GM12878 (cell line): ENCODE measurements at regions not wholly inside any gene's neighbourhood (a gene's known extent, or its start where the extent isn't known, plus 50 kb on each side); places are given as distances from the start of the nearest gene placed in this dataset.

Source experiments
- ATAC-seq: fragments of 200-7000 bp; cut with Tn5 transposase; 3 replicates; pipeline ENCODE4 v1.9.1; 2020; ENCODE audit warnings: mild to moderate bottlenecking, moderate library complexity
- BruUV-seq: library from RNA; stranded (reverse); fragments of 400-500 nt; replicated peaks from 2 replicates; lab custom pipeline; 2021; lab: Mats Ljungman, UMichigan
- CTCF ChIA-PET: fragments of 300-600 bp; sonication (Branson Sonifier 250); formaldehyde crosslinking; extraction: SDS; loops from one replicate; lab custom pipeline; 2021; ENCODE audit warnings: inconsistent platforms; lab: Yijun Ruan, JAX
- POLR2A ChIA-PET: fragments of 350-600 bp; formaldehyde crosslinking; extraction: SDS; loops from one replicate; lab custom pipeline; 2021; ENCODE audit warnings: inconsistent platforms; lab: Charles Lee
- RAD21 ChIA-PET: fragments of 300-600 bp; sonication (Branson Sonifier 250); formaldehyde crosslinking; loops from one replicate; lab custom pipeline; 2023; ENCODE audit warnings: antibody characterized with exemption; ENCODE audit not compliant: unreplicated experiment; lab: Charles Lee
- SMC1A ChIA-PET: fragments of 300-600 bp; sonication (Branson Sonifier 250); formaldehyde crosslinking; loops from one replicate; lab custom pipeline; 2023; ENCODE audit not compliant: unreplicated experiment, uncharacterized antibody; lab: Charles Lee
- DNase-seq: peaks from one replicate; pipeline ENCODE4 v3.0.0-alpha.2; 2011; ENCODE audit warnings: low read depth, low spot score
- FAIRE-seq: peaks from 3 replicates; lab custom pipeline; 2011; peaks lifted over from hg19 to GRCh38; lab: Jason Lieb, UNC
- H2AFZ ChIP-seq: 2 replicates; pipeline ENCODE4 v1.6.0; 2011; ENCODE audit warnings: low read depth, low read length, control low read depth; ENCODE audit not compliant: control insufficient read depth
- H3K27ac ChIP-seq: 2 replicates; pipeline ENCODE4 v1.5.1; 2011; ENCODE audit warnings: control low read depth; ENCODE audit not compliant: control insufficient read depth, insufficient read depth
- H3K27me3 ChIP-seq, 2 experiments: replicated peaks in 1 of 2; 2 replicates each; pipeline versions ENCODE4 v1.6.0 to v1.6.1; 2011; ENCODE audit warnings: low read length in 1 of 2; ENCODE audit not compliant: control insufficient read depth in 2 of 2, insufficient read depth in 2 of 2
- H3K36me3 ChIP-seq, 2 experiments: 2 replicates each; pipeline ENCODE4 v1.5.1; 2011; ENCODE audit warnings: low read length in 1 of 2; ENCODE audit not compliant: control insufficient read depth in 2 of 2, insufficient read depth in 2 of 2
- H3K4me1 ChIP-seq: 2 replicates; pipeline ENCODE4 v1.6.1; 2011; ENCODE audit warnings: mild to moderate bottlenecking, low read length, moderate library complexity, mixed read lengths; ENCODE audit not compliant: control insufficient read depth, insufficient read depth
- H3K4me2 ChIP-seq: 2 replicates; pipeline ENCODE4 v1.6.0; 2011; ENCODE audit warnings: control low read depth; ENCODE audit not compliant: control insufficient read depth, insufficient read depth
- H3K4me3 ChIP-seq: fragments of 200-600 bp; sonication (generic); 2 replicates; pipeline ENCODE4 v1.5.1; 2016
- H3K79me2 ChIP-seq: 2 replicates; pipeline ENCODE4 v1.6.0; 2011; ENCODE audit warnings: low read length; ENCODE audit not compliant: control insufficient read depth, insufficient read depth
- H3K9ac ChIP-seq: 2 replicates; pipeline ENCODE4 v1.8.0; 2011; ENCODE audit warnings: low read length, control low read depth, mixed read lengths; ENCODE audit not compliant: control insufficient read depth, insufficient read depth
- H3K9me3 ChIP-seq: replicated peaks from 3 replicates; pipeline ENCODE4 v1.5.1; 2011; ENCODE audit warnings: mild to moderate bottlenecking, low read length; ENCODE audit not compliant: control insufficient read depth, insufficient read depth
- H4K20me1 ChIP-seq: 2 replicates; pipeline ENCODE4 v1.6.0; 2011; ENCODE audit not compliant: control insufficient read depth, insufficient read depth
- ESRRA ChIP-seq: IDR thresholded peaks from 2 replicates; pipeline ENCODE4 v1.6.1; 2012; ENCODE audit warnings: mild to moderate bottlenecking, low read length, improper control_type of control experiment
- FOS ChIP-seq: IDR thresholded peaks from 3 replicates; pipeline ENCODE4 v1.6.1; 2011; ENCODE audit warnings: borderline replicate concordance; ENCODE audit not compliant: insufficient read length; ENCODE audit errors: extremely low read depth
- FOXK2 ChIP-seq: fragments of 450-650 bp; IDR thresholded peaks from 2 replicates; pipeline ENCODE4 v1.6.1; 2017; ENCODE audit warnings: mild to moderate bottlenecking, moderate library complexity
- GABPA ChIP-seq: IDR thresholded peaks from 2 replicates; pipeline ENCODE4 v1.6.1; 2014; ENCODE audit warnings: antibody characterized with exemption, low read depth, mild to moderate bottlenecking, inconsistent platforms
- HCFC1 ChIP-seq: fragments of 150-350 bp; IDR thresholded peaks from 2 replicates; pipeline ENCODE4 v1.6.1; 2014; ENCODE audit warnings: low read length
- NR2C1 ChIP-seq: fragments of 450-650 bp; IDR thresholded peaks from 2 replicates; pipeline ENCODE4 v1.6.1; 2017; ENCODE audit warnings: antibody characterized with exemption, mild to moderate bottlenecking, moderate library complexity
- POLR2A ChIP-seq: IDR thresholded peaks from 2 replicates; pipeline ENCODE4 v1.6.1; 2011; ENCODE audit warnings: low read depth, mild to moderate bottlenecking, low read length
- RBBP5 ChIP-seq: fragments of 200-600 bp; sonication (generic); conservative IDR thresholded peaks from 2 replicates; pipeline ENCODE4 v1.6.1; 2016
- ZNF207 ChIP-seq: fragments of 450-650 bp; IDR thresholded peaks from 2 replicates; pipeline ENCODE4 v1.6.1; 2014; ENCODE audit warnings: antibody characterized with exemption, mild to moderate bottlenecking, borderline replicate concordance
- ZNF384 ChIP-seq: IDR thresholded peaks from 2 replicates; pipeline ENCODE4 v1.6.1; 2012; ENCODE audit warnings: low read depth, mild to moderate bottlenecking, low read length, improper control_type of control experiment, borderline replicate concordance
- WGBS: methylation state at CpG from one replicate; pipeline ENCODE4 v1.1.6; 2016; ENCODE audit warnings: low lambda C conversion rate; ENCODE audit not compliant: insufficient replicate concordance, insufficient coverage; ENCODE audit errors: missing lambda C conversion rate; 5-methylcytosine and 5-hydroxymethylcytosine counted together
- in situ Hi-C: fragments of 300-500 bp; cut with MboI; formaldehyde crosslinking; loops from 9 replicates; pipeline ENCODE4 v1.14.3; 2018; ENCODE audit warnings: mixed read lengths
- intact Hi-C: fragments of 100-400 bp; cut with micrococcal nuclease; formaldehyde crosslinking; loops from one replicate; pipeline ENCODE4 v1.14.2; 2022; ENCODE audit not compliant: unreplicated experiment
- TF ChIP-seq, protein P1 (sequence below): fragments of 450-650 bp; IDR thresholded peaks from 2 replicates; pipeline ENCODE4 v1.6.1; 2018; ENCODE audit warnings: mild to moderate bottlenecking, low read depth, moderate library complexity; ENCODE audit not compliant: partially characterized antibody
- TF ChIP-seq, protein P2 (sequence below): fragments of 450-650 bp; IDR thresholded peaks from 2 replicates; pipeline ENCODE4 v1.6.1; 2017; ENCODE audit warnings: borderline replicate concordance
- TF ChIP-seq, protein P3 (sequence below): fragments of 150-350 bp; IDR thresholded peaks from 2 replicates; pipeline ENCODE4 v1.6.1; 2016; ENCODE audit warnings: low read depth, low read length

DNA sequence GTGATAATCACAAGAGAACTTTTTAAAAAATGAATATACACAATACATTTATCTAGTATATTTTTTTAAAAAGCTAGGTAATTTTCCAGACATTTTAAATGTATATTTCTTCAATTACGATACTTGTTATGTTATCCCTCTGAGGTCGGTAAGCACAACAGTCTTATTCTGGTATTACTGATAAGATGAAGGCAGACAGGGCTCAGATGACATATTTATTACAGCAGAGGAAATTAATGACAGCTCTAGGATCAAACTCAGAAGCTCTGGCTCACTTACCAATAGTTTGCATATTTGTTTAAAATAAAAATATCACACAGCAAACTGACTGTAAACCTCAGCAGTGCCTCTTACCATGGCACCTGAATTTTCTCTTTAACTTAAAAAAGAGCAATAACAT, 1347.0 kb upstream of the ADGRL2 start:
- no peak overlapping the region for H3K27ac ChIP-seq
- CTCF ChIA-PET, result no interaction called here
- TF ChIP-seq ESRRA (no peak), GABPA (no peak), FOS (no peak), POLR2A (no peak), RBBP5 (no peak), ZNF384 (no peak), ZNF207 (no peak), FOXK2 (no peak), NR2C1 (no peak), HCFC1 (no peak)
- TF ChIP-seq, protein P1, sequence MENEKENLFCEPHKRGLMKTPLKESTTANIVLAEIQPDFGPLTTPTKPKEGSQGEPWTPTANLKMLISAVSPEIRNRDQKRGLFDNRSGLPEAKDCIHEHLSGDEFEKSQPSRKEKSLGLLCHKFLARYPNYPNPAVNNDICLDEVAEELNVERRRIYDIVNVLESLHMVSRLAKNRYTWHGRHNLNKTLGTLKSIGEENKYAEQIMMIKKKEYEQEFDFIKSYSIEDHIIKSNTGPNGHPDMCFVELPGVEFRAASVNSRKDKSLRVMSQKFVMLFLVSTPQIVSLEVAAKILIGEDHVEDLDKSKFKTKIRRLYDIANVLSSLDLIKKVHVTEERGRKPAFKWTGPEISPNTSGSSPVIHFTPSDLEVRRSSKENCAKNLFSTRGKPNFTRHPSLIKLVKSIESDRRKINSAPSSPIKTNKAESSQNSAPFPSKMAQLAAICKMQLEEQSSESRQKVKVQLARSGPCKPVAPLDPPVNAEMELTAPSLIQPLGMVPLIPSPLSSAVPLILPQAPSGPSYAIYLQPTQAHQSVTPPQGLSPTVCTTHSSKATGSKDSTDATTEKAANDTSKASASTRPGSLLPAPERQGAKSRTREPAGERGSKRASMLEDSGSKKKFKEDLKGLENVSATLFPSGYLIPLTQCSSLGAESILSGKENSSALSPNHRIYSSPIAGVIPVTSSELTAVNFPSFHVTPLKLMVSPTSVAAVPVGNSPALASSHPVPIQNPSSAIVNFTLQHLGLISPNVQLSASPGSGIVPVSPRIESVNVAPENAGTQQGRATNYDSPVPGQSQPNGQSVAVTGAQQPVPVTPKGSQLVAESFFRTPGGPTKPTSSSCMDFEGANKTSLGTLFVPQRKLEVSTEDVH, result no peak
- TF ChIP-seq, protein P2, sequence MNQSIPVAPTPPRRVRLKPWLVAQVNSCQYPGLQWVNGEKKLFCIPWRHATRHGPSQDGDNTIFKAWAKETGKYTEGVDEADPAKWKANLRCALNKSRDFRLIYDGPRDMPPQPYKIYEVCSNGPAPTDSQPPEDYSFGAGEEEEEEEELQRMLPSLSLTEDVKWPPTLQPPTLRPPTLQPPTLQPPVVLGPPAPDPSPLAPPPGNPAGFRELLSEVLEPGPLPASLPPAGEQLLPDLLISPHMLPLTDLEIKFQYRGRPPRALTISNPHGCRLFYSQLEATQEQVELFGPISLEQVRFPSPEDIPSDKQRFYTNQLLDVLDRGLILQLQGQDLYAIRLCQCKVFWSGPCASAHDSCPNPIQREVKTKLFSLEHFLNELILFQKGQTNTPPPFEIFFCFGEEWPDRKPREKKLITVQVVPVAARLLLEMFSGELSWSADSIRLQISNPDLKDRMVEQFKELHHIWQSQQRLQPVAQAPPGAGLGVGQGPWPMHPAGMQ, result no peak
- TF ChIP-seq, protein P3, sequence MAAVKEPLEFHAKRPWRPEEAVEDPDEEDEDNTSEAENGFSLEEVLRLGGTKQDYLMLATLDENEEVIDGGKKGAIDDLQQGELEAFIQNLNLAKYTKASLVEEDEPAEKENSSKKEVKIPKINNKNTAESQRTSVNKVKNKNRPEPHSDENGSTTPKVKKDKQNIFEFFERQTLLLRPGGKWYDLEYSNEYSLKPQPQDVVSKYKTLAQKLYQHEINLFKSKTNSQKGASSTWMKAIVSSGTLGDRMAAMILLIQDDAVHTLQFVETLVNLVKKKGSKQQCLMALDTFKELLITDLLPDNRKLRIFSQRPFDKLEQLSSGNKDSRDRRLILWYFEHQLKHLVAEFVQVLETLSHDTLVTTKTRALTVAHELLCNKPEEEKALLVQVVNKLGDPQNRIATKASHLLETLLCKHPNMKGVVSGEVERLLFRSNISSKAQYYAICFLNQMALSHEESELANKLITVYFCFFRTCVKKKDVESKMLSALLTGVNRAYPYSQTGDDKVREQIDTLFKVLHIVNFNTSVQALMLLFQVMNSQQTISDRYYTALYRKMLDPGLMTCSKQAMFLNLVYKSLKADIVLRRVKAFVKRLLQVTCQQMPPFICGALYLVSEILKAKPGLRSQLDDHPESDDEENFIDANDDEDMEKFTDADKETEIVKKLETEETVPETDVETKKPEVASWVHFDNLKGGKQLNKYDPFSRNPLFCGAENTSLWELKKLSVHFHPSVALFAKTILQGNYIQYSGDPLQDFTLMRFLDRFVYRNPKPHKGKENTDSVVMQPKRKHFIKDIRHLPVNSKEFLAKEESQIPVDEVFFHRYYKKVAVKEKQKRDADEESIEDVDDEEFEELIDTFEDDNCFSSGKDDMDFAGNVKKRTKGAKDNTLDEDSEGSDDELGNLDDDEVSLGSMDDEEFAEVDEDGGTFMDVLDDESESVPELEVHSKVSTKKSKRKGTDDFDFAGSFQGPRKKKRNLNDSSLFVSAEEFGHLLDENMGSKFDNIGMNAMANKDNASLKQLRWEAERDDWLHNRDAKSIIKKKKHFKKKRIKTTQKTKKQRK, result no peak
- TF ChIP-seq, all 136 proteins: peak for 0
- BruUV-seq, result no TSS peak
- Histone ChIP-seq H4K20me1 (no peaks in the 10 kb centered on the region), H3K9ac (no peak overlapping the region), H3K27me3 (no peaks in the 10 kb centered on the region), H3K4me1 (no peaks in the 10 kb centered on the region), H3K36me3 (no peaks in the 10 kb centered on the region), H3K4me2 (no peak overlapping the region), H3K9me3 (no peaks in the 10 kb centered on the region), H2AFZ (no peak overlapping the region), H3K79me2 (no peaks in the 10 kb centered on the region), H3K4me3 (no peak overlapping the region)
- no peak for DNase-seq
- no peak for FAIRE-seq
- in situ Hi-C loops (no loop called here), intact Hi-C loops (no loop called here)
- ATAC-seq, result no peak
- POLR2A ChIA-PET, result no interaction called here
- SMC1A ChIA-PET, result no interaction called here
- WGBS, result 19% methylated on average over 2 of the region's 2 CpGs
- RAD21 ChIA-PET, result no interaction called here
